ENCODE measurements at regions not wholly inside any gene's neighbourhood (a gene's known extent, or its start where the extent isn't known, plus 50 kb on each side); places are given as distances from the start of the nearest gene placed in this dataset.

- TF ChIP-seq ATF3 (IDR thresholded peaks at IDR 0.05) = no peak
- TF ChIP-seq HNF4A (conservative IDR thresholded peaks at IDR 0.05) = no peak
Measured at GRCh38 chr10:113978802-113979201, 64.9 kb upstream of the ADRB1 start (continued).

GRCh38 chr10:113979409-113979808, 64.3 kb upstream of the ADRB1 start:
- Histone ChIP-seq H3K4me1 (ENCODE audit: control insufficient read depth in 4 of 4, insufficient read depth in 4 of 4, low read length in 3 of 4) (no peaks in the 10 kb centered on the region), H3K27ac (ENCODE audit: low read depth in 1 of 2, low read length in 2 of 2) (no peak overlapping the region), H3K9ac (ENCODE audit: low read depth in 1 of 2, low read length in 2 of 2) (no peak overlapping the region), H3K36me3 (ENCODE audit: control insufficient read depth in 4 of 4, insufficient read depth in 3 of 4, low read depth in 1 of 4, low read length in 3 of 4) (no peaks in the 10 kb centered on the region), H3K4me3 (ENCODE audit: low read depth in 1 of 3, low read length in 3 of 3) (no peak overlapping the region), H3K27me3 (ENCODE audit: control insufficient read depth in 4 of 4, insufficient read depth in 4 of 4, low read length in 3 of 4) (no peaks in the 10 kb centered on the region), H3K9me3 (ENCODE audit: control insufficient read depth in 4 of 4, low read length in 3 of 4) (no peaks in the 10 kb centered on the region)
- DNase-seq (ENCODE audit: low spot score) = no peak
- 91% methylated on average over 7 of the region's 7 CpGs for WGBS
- TF ChIP-seq YY1 (IDR thresholded peaks at IDR 0.05) (no peak), ATF3 (IDR thresholded peaks at IDR 0.05) (no peak), RAD21 (IDR thresholded peaks at IDR 0.05) (no peak), SP1 (IDR thresholded peaks at IDR 0.05) (no peak), EGR1 (IDR thresholded peaks at IDR 0.05; ENCODE audit: low read depth in 2 of 2) (no peak)

GRCh38 chr10:113980408-113981087, 63.1 kb upstream of the ADRB1 start:
- Histone ChIP-seq H3K27me3 (ENCODE audit: control insufficient read depth in 4 of 4, insufficient read depth in 4 of 4, low read length in 3 of 4) (no peaks in the 10 kb centered on the region), H3K27ac (ENCODE audit: low read depth in 1 of 2, low read length in 2 of 2) (no peak overlapping the region), H3K9me3 (ENCODE audit: control insufficient read depth in 4 of 4, low read length in 3 of 4) (no peaks in the 10 kb centered on the region), H3K4me1 (ENCODE audit: control insufficient read depth in 4 of 4, insufficient read depth in 4 of 4, low read length in 3 of 4) (no peaks in the 10 kb centered on the region), H3K9ac (ENCODE audit: low read depth in 1 of 2, low read length in 2 of 2) (no peak overlapping the region), H3K36me3 (ENCODE audit: control insufficient read depth in 4 of 4, insufficient read depth in 3 of 4, low read depth in 1 of 4, low read length in 3 of 4) (no peaks in the 10 kb centered on the region), H3K4me3 (ENCODE audit: low read depth in 1 of 3, low read length in 3 of 3) (no peak overlapping the region)
- TF ChIP-seq RXRA (IDR thresholded peaks at IDR 0.05) = no peak
- TF ChIP-seq JUND (IDR thresholded peaks at IDR 0.05) = no peak
- peak in 1 of 2 donors; percentile 31 for TF ChIP-seq RAD21 (IDR thresholded peaks at IDR 0.05)
- WGBS = 86% methylated on average over 3 of the region's 3 CpGs
- no peak for DNase-seq (ENCODE audit: low spot score)

- no peak for DNase-seq (ENCODE audit: low spot score)
- Histone ChIP-seq H3K27ac (ENCODE audit: low read depth in 1 of 2, low read length in 2 of 2) (no peak overlapping the region), H3K27me3 (ENCODE audit: control insufficient read depth in 4 of 4, insufficient read depth in 4 of 4, low read length in 3 of 4) (no peaks in the 10 kb centered on the region), H3K36me3 (ENCODE audit: control insufficient read depth in 4 of 4, insufficient read depth in 3 of 4, low read depth in 1 of 4, low read length in 3 of 4) (no peaks in the 10 kb centered on the region), H3K9ac (ENCODE audit: low read depth in 1 of 2, low read length in 2 of 2) (no peak overlapping the region), H3K4me1 (ENCODE audit: control insufficient read depth in 4 of 4, insufficient read depth in 4 of 4, low read length in 3 of 4) (no peaks in the 10 kb centered on the region), H3K4me3 (ENCODE audit: low read depth in 1 of 3, low read length in 3 of 3) (no peak overlapping the region), H3K9me3 (ENCODE audit: control insufficient read depth in 4 of 4, low read length in 3 of 4) (no peaks in the 10 kb centered on the region)
- TF ChIP-seq JUND (IDR thresholded peaks at IDR 0.05) (no peak), CTCF (IDR thresholded peaks at IDR 0.05; ENCODE audit: low read depth, low read length, missing input control) (no peak), EGR1 (IDR thresholded peaks at IDR 0.05; ENCODE audit: low read depth in 2 of 2) (no peak), YY1 (IDR thresholded peaks at IDR 0.05) (no peak), RXRA (IDR thresholded peaks at IDR 0.05) (no peak), RAD21 (IDR thresholded peaks at IDR 0.05) (no peak), GABPA (IDR thresholded peaks at IDR 0.05 in 1 of 2, conservative IDR thresholded peaks at IDR 0.05 in 1 of 2) (no peak), TAF1 (conservative IDR thresholded peaks at IDR 0.05) (no peak), HNF4G (IDR thresholded peaks at IDR 0.05) (no peak), FOXA2 (IDR thresholded peaks at IDR 0.05) (no peak), FOXA1 (IDR thresholded peaks at IDR 0.05) (no peak), NR2F2 (IDR thresholded peaks at IDR 0.05) (no peak), MAX (IDR thresholded peaks at IDR 0.05) (no peak), HNF4A (conservative IDR thresholded peaks at IDR 0.05) (no peak), SP1 (IDR thresholded peaks at IDR 0.05) (no peak), ZBTB33 (IDR thresholded peaks at IDR 0.05) (no peak), REST (IDR thresholded peaks at IDR 0.05) (no peak)
Measured at GRCh38 chr10:113982296-113982695, 61.4 kb upstream of the ADRB1 start.

Data from liver (tissue), 8 donors.